Naive thymus-derived CD4-positive, alpha-beta T cell (primary cell): ENCODE measurements at regions not wholly inside any gene's neighbourhood (a gene's known extent, or its start where the extent isn't known, plus 50 kb on each side); places are given as distances from the start of the nearest gene placed in this dataset.

ENCODE experiments used
- ATAC-seq: fragments of 150-1000 bp; cut with Tn5 transposase; 2 replicates; pipeline ENCODE4 v1.10.0; 2021; ENCODE audit warnings: mild to moderate bottlenecking, moderate library complexity
- CTCF ChIA-PET: fragments of 350-600 bp; sonication (Branson Sonifier 250); formaldehyde crosslinking; loops from one replicate; lab custom pipeline; 2021; ENCODE audit warnings: antibody characterized with exemption; lab: Charles Lee
- POLR2A ChIA-PET: fragments of 350-600 bp; sonication (Branson Sonifier 250); formaldehyde crosslinking; loops from one replicate; lab custom pipeline; 2021; ENCODE audit warnings: antibody characterized with exemption, inconsistent platforms; lab: Charles Lee
- DNase-seq, 9 donors: peaks; one replicate each; pipeline versions ENCODE4 v3.0.0 to v3.0.0-alpha.2; 2020 to 2022; ENCODE audit warnings: mixed read lengths in 1 of 9
- H3K27ac ChIP-seq: one replicate; pipeline ENCODE4 v1.7.0; 2013; ENCODE audit warnings: mild to moderate bottlenecking, low read depth, low read length, moderate library complexity
- H3K27me3 ChIP-seq, 2 donors: one replicate each; pipeline ENCODE4 v1.7.0; 2013; ENCODE audit warnings: low read length in 2 of 2, mild to moderate bottlenecking in 2 of 2, moderate library complexity in 2 of 2; ENCODE audit not compliant: control insufficient read depth in 2 of 2, insufficient read depth in 2 of 2
- H3K36me3 ChIP-seq, 3 experiments: 1 replicate in 2 of 3; 2 replicates in 1 of 3; pipeline ENCODE4 v1.7.0; 2013; ENCODE audit warnings: low read length in 3 of 3, mild to moderate bottlenecking in 3 of 3, moderate library complexity in 1 of 3; ENCODE audit not compliant: insufficient read depth in 3 of 3, control insufficient read depth in 2 of 3
- H3K4me1 ChIP-seq, 2 donors: one replicate each; pipeline ENCODE4 v1.7.0; 2013; ENCODE audit warnings: low read length in 2 of 2, mild to moderate bottlenecking in 2 of 2, moderate library complexity in 1 of 2; ENCODE audit not compliant: control insufficient read depth in 2 of 2, insufficient read depth in 2 of 2
- H3K4me3 ChIP-seq: 2 replicates; pipeline ENCODE4 v1.7.0; 2013; ENCODE audit warnings: mild to moderate bottlenecking, low read length
- H3K9me3 ChIP-seq, 3 experiments: 1 replicate in 2 of 3; 2 replicates in 1 of 3; pipeline ENCODE4 v1.7.0; 2013; ENCODE audit warnings: low read length in 3 of 3; ENCODE audit not compliant: control insufficient read depth in 2 of 3
- H3K27ac Mint-ChIP-seq, 9 donors: one replicate each; pipeline ENCODE4 v1.8.0; 2020 to 2022; ENCODE audit warnings: mixed read lengths in 9 of 9, mild to moderate bottlenecking in 8 of 9, moderate library complexity in 5 of 9, inconsistent platforms in 2 of 9
- H3K27me3 Mint-ChIP-seq, 5 donors: one replicate each; pipeline ENCODE4 v1.8.0; 2021 to 2022; ENCODE audit warnings: mixed read lengths in 5 of 5, mild to moderate bottlenecking in 1 of 5
- H3K36me3 Mint-ChIP-seq, 5 donors: one replicate each; pipeline ENCODE4 v1.8.0; 2020 to 2022; ENCODE audit warnings: mixed read lengths in 5 of 5, mild to moderate bottlenecking in 3 of 5, inconsistent platforms in 1 of 5
- H3K4me1 Mint-ChIP-seq, 7 donors: one replicate each; pipeline ENCODE4 v1.8.0; 2020 to 2022; ENCODE audit warnings: mixed read lengths in 7 of 7, mild to moderate bottlenecking in 3 of 7, inconsistent platforms in 1 of 7
- H3K4me3 Mint-ChIP-seq, 10 donors: one replicate each; pipeline ENCODE4 v1.8.0; 2020 to 2022; ENCODE audit warnings: mild to moderate bottlenecking in 10 of 10, mixed read lengths in 10 of 10, moderate library complexity in 6 of 10, inconsistent platforms in 2 of 10
- H3K9me3 Mint-ChIP-seq, 11 donors: one replicate each; pipeline ENCODE4 v1.8.0; 2020 to 2022; ENCODE audit warnings: mixed read lengths in 11 of 11, mild to moderate bottlenecking in 4 of 11, inconsistent platforms in 1 of 11, moderate library complexity in 1 of 11
- intact Hi-C, 2 donors: fragments of 100-400 bp; cut with micrococcal nuclease; formaldehyde crosslinking; loops; one replicate each; pipeline ENCODE4 v1.15.1; 2023

GRCh38 chr4:179114615-179115014 is 1672.4 kb upstream of the AGA start:
- H3K27ac Mint-ChIP-seq, result no peak overlapping the region
- peaks cover 0 to 25% (median 4%) of the 10 kb centered on the region in 11 donors for H3K9me3 Mint-ChIP-seq
- Histone ChIP-seq H3K27ac (no peak overlapping the region), H3K9me3 (no peaks in the 10 kb centered on the region), H3K4me1 (no peaks in the 10 kb centered on the region), H3K27me3 (no peaks in the 10 kb centered on the region), H3K4me3 (no peak overlapping the region), H3K36me3 (no peaks in the 10 kb centered on the region)
- DNase-seq, result no peak
- POLR2A ChIA-PET, result no interaction called here
- CTCF ChIA-PET, result no interaction called here
- no peaks in the 10 kb centered on the region for H3K27me3 Mint-ChIP-seq
- no peak for ATAC-seq
- H3K4me1 Mint-ChIP-seq, result no peaks in the 10 kb centered on the region
- H3K4me3 Mint-ChIP-seq, result no peak overlapping the region
- intact Hi-C loops, result no loop called here
- no peaks in the 10 kb centered on the region for H3K36me3 Mint-ChIP-seq

- no peak for DNase-seq
- Histone ChIP-seq H3K9me3 (no peaks in the 10 kb centered on the region), H3K27me3 (no peaks in the 10 kb centered on the region), H3K27ac (no peak overlapping the region), H3K4me3 (no peak overlapping the region), H3K4me1 (no peaks in the 10 kb centered on the region), H3K36me3 (no peaks in the 10 kb centered on the region)
- intact Hi-C loops, result no loop called here
- no peak overlapping the region for H3K27ac Mint-ChIP-seq
- no peak for ATAC-seq
- peaks cover 0 to 24% (median 3%) of the 10 kb centered on the region in 11 donors for H3K9me3 Mint-ChIP-seq
- H3K27me3 Mint-ChIP-seq, result no peaks in the 10 kb centered on the region
- CTCF ChIA-PET, result interaction anchor here (0.9 kb wide), 1 partner anchor 17 kb away, joined by 3 read pairs; no protein-coding TSS in a partner anchor
- POLR2A ChIA-PET, result no interaction called here
- H3K4me3 Mint-ChIP-seq, result no peak overlapping the region
- H3K36me3 Mint-ChIP-seq, result no peaks in the 10 kb centered on the region
- no peaks in the 10 kb centered on the region for H3K4me1 Mint-ChIP-seq
These were observed 1673.8 kb upstream of the AGA start for GRCh38 chr4:179116011-179116410.

- H3K4me3 ChIP-seq, result no peak overlapping the region
- Mint-ChIP-seq H3K4me3 (no peak overlapping the region), H3K9me3 (peaks cover 0 to 27% (median 3%) of the 10 kb centered on the region in 11 donors), H3K36me3 (no peaks in the 10 kb centered on the region), H3K27me3 (no peaks in the 10 kb centered on the region), H3K27ac (no peak overlapping the region), H3K4me1 (no peaks in the 10 kb centered on the region)
- H3K27me3 ChIP-seq, result no peaks in the 10 kb centered on the region
- H3K4me1 ChIP-seq, result no peaks in the 10 kb centered on the region
- ChIA-PET CTCF (interaction anchor here (0.9 kb wide), 1 partner anchor 17 kb away, joined by 3 read pairs; no protein-coding TSS in a partner anchor), POLR2A (no interaction called here)
- H3K9me3 ChIP-seq, result no peaks in the 10 kb centered on the region
- DNase-seq (no peak), ATAC-seq (no peak)
- intact Hi-C loops, result no loop called here
- no peak overlapping the region for H3K27ac ChIP-seq
- no peaks in the 10 kb centered on the region for H3K36me3 ChIP-seq
These were observed 1674.3 kb upstream of the AGA start for GRCh38 chr4:179116581-179116980.

GRCh38 chr4:179123084-179123483 is 1680.8 kb upstream of the AGA start:
- no peak overlapping the region for H3K27ac ChIP-seq
- no peak for ATAC-seq
- intact Hi-C loops, result no loop called here
- Mint-ChIP-seq H3K4me1 (no peaks in the 10 kb centered on the region), H3K27ac (no peak overlapping the region), H3K27me3 (no peaks in the 10 kb centered on the region), H3K4me3 (no peak overlapping the region), H3K36me3 (peaks cover 0 to 4% (median 0%) of the 10 kb centered on the region in 5 donors), H3K9me3 (peaks cover 0 to 21% (median 5%) of the 10 kb centered on the region in 11 donors)
- H3K4me1 ChIP-seq, result no peaks in the 10 kb centered on the region
- H3K9me3 ChIP-seq, result no peaks in the 10 kb centered on the region
- no peaks in the 10 kb centered on the region for H3K27me3 ChIP-seq
- no peak for DNase-seq
- ChIA-PET POLR2A (no interaction called here), CTCF (no interaction called here)
- no peaks in the 10 kb centered on the region for H3K36me3 ChIP-seq
- H3K4me3 ChIP-seq, result no peak overlapping the region

DNA sequence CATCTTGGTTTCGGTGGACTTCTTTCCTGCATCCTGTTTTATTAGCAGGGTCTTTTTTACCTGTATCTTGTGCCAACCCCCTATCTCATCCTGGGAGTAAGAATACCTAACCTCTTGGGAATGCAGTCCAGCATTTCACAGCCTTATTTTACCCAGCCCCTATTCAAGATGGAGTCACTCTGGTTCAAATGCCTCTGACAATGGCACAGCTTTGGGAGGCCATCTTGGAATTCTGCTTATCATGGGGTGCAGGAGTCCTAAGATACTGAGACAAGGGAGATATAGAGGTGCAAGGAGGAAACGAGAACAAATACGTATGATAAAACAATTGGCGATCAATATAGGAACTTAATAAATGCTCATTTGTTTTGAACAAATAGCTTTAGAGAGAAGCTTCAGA is 1682.2 kb upstream of the AGA start:
- ATAC-seq (no peak), DNase-seq (no peak)
- no peaks in the 10 kb centered on the region for H3K4me1 Mint-ChIP-seq
- no peaks in the 10 kb centered on the region for H3K9me3 ChIP-seq
- H3K27me3 ChIP-seq, result no peaks in the 10 kb centered on the region
- intact Hi-C loops, result no loop called here
- CTCF ChIA-PET, result no interaction called here
- H3K27ac Mint-ChIP-seq, result no peak overlapping the region
- no peak overlapping the region for H3K4me3 ChIP-seq
- H3K27ac ChIP-seq, result no peak overlapping the region
- H3K36me3 Mint-ChIP-seq, result peaks cover 0 to 4% (median 0%) of the 10 kb centered on the region in 5 donors
- POLR2A ChIA-PET, result no interaction called here
- H3K4me3 Mint-ChIP-seq, result no peak overlapping the region
- H3K9me3 Mint-ChIP-seq, result peaks cover 0 to 21% (median 5%) of the 10 kb centered on the region in 11 donors
- H3K4me1 ChIP-seq, result no peaks in the 10 kb centered on the region
- no peaks in the 10 kb centered on the region for H3K27me3 Mint-ChIP-seq
- H3K36me3 ChIP-seq, result no peaks in the 10 kb centered on the region

DNA sequence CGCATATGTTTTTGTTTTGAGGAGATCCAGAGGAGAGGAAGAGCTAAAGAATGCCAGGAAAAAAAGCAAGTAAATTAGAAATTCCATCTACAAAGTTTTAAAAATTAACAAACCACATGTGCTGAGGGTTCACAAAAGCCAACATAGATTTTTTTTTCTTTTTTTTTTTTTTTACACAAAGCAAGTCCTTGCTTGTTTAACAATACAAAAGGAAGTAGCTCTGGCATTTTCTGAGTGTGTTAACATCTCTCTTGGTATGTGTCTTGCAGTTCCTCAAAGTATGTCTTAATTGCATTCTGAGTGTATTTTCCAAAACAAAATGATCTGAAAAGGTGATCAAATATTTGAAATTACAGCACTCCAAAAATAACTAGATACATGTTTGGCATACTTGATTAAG is 1682.7 kb upstream of the AGA start:
- intact Hi-C loops, result no loop called here
- H3K4me3 Mint-ChIP-seq, result no peak overlapping the region
- ATAC-seq (no peak), DNase-seq (no peak)
- Histone ChIP-seq H3K36me3 (no peaks in the 10 kb centered on the region), H3K4me3 (no peak overlapping the region), H3K27me3 (no peaks in the 10 kb centered on the region), H3K27ac (no peak overlapping the region), H3K4me1 (no peaks in the 10 kb centered on the region), H3K9me3 (no peaks in the 10 kb centered on the region)
- H3K27me3 Mint-ChIP-seq, result no peaks in the 10 kb centered on the region
- ChIA-PET CTCF (no interaction called here), POLR2A (no interaction called here)
- peaks cover 0 to 4% (median 0%) of the 10 kb centered on the region in 5 donors for H3K36me3 Mint-ChIP-seq
- H3K9me3 Mint-ChIP-seq, result peaks cover 0 to 21% (median 5%) of the 10 kb centered on the region in 11 donors
- no peaks in the 10 kb centered on the region for H3K4me1 Mint-ChIP-seq
- H3K27ac Mint-ChIP-seq, result no peak overlapping the region

DNA sequence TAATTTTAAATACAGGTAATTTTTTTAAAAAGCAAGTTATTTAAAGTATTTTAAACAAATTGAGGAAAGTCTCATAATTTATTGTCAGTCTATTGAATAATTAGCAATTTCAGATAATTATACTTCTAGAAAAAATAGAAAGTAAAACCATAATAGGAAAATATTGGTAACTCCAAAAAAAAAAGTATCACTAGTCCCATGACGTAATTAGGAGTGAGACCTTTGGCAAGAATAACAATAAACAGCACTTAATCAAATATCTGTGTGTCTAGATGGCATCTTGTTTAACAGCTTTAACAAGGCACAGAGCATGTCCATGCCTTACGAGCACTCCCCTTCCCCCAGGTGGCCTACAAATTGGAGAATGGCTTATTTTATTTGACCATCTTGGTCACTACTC is 1683.6 kb upstream of the AGA start:
- DNase-seq, result no peak
- ChIA-PET POLR2A (no interaction called here), CTCF (no interaction called here)
- H3K4me3 ChIP-seq, result no peak overlapping the region
- no peaks in the 10 kb centered on the region for H3K27me3 Mint-ChIP-seq
- H3K27me3 ChIP-seq, result no peaks in the 10 kb centered on the region
- no peaks in the 10 kb centered on the region for H3K4me1 ChIP-seq
- H3K27ac Mint-ChIP-seq, result no peak overlapping the region
- no peak overlapping the region for H3K4me3 Mint-ChIP-seq
- H3K36me3 ChIP-seq, result no peaks in the 10 kb centered on the region
- no peaks in the 10 kb centered on the region for H3K9me3 ChIP-seq
- intact Hi-C loops, result no loop called here
- no peaks in the 10 kb centered on the region for H3K4me1 Mint-ChIP-seq
- peaks cover 0 to 4% (median 0%) of the 10 kb centered on the region in 5 donors for H3K36me3 Mint-ChIP-seq
- H3K27ac ChIP-seq, result no peak overlapping the region
- no peak for ATAC-seq
- peaks cover 0 to 18% (median 5%) of the 10 kb centered on the region in 11 donors for H3K9me3 Mint-ChIP-seq
